NCI-H1105 treated with DMSO at 0.1 percent for 48 hours (cell line): ENCODE measurements at regions not wholly inside any gene's neighbourhood (a gene's known extent, or its start where the extent isn't known, plus 50 kb on each side); places are given as distances from the start of the nearest gene placed in this dataset.
"Not testable (repeated sequence)": the region's sequence is repeated elsewhere in the genome, so short reads cannot be mapped to it uniquely, and the experiment has no call there.

Experiments used
- DNase-seq: peaks from one replicate; lab custom pipeline; 2025; lab: John Stamatoyannopoulos, UW

DNA sequence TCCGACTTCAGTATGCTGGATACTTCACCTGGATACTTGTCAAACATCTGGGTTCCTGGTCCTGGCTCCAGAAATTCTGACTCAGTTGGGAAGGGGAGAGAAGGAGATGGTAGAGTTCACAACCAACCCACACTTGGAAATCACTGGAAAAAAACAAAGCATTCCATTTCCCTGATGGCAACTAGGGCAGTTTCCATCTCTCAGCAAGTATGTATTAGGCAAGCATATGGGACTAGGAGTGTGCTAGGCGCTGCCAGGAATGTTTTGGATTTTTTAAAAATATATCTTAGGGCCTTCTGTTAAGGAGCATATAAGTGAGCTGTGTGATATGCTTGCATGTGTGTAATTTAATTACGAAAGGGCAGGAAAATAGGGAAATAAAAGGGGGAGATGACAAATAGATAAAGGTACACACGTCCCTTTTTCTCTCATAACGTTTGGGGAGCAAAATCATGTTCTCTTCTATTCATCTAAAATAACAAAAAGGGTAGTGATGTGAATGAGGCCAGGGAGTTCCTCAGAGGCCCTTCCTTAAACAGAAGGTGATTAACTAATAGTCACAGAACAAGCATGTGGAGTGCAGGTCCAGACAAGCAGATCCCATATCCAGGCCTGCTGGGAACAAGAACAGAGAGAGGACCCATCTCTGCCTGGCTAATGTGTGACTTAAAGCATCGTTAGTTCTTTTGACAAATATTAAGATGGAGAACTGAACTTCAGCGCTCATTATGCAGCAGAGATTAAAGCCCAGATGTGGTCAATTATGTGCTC, 64.5 kb upstream of the NFE2L3 start:
- peak; percentile 41 for DNase-seq

DNA sequence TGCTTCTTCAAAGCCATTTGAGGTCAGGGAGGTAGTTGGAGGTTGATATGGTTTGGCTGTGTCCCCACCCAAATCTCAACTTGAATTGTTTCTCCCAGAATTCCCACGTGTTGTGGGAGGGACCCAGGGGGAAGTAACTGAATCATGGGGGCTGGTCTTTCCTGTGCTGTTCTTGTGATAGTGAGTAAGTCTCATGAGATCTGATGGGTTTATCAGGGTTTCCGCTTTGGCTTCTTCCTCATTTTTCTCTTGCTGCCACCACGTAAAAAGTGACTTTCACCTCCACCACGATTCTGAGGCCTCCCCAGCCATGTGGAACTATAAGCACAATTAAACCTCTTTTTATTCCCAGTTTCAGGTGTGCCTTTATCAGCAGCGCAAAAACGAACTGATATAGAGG, 62.5 kb upstream of the NFE2L3 start:
- DNase-seq, result not testable (repeated sequence)

DNA sequence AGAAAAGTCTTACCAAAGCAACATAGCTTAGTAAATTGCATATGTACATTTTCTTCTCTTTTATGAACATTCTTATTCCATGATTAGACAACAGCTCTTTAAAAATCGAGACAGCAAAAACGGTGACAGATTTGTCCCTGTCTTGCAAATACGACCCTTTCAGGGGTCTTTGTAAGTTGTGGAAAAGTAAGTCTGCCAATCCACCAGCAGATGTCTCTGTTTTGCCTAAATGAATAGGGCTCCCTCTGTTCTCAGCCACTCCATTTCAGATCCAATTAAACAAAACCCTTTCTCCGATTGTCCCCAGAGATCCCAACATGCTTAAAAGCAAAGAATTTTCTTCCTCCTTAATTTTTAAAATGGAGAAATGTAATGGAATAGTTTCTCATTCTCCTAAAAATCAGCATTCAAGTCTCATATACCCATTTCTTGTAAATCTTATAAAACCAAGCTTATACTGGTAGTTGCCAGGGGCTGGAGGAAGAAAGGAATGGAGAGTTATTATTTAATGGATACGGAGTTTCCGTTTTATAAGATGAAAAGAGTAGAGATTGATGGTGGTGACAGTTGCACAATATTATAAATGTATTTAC, 61.0 kb upstream of the NFE2L3 start:
- peak; percentile 91 for DNase-seq

DNA sequence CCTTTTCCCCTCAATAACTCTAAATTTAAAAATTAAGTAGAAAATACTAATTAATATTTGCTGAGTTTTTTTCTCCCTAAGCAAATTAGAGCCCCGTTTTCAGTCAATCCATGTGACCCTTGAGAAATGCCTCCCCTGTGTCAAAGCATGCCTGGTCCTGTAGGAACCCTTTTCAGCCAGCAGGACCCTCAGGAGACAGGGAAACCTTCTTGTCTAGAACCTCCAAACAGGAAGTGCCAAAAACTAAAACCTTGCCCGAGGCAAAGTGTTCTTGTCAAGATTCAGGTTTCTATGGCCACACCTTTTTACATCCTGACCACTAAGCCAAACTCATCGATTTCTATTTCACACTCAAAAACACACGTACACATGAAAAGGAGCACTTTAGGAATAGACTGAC, 60.1 kb upstream of the NFE2L3 start:
- no peak for DNase-seq

DNA sequence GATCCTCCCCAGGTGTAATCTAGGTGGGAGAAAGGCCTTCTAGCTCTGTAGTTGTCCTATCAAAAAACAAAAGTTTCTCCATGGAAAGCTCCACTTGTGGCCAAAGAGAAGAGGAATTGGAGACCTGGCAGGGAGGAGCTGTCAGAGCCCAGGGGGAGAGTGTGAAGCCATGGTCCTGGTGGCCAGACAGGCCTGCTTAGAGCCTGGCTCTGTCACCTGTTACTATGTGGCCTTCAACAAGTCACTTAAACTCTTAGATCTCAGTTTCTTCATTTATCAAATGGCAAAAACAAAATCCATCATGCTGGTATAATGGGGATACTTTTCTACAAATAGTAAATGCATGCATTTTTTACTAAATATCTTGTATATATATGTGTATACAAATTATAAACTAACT, 59.0 kb upstream of the NFE2L3 start:
- no peak for DNase-seq

DNA sequence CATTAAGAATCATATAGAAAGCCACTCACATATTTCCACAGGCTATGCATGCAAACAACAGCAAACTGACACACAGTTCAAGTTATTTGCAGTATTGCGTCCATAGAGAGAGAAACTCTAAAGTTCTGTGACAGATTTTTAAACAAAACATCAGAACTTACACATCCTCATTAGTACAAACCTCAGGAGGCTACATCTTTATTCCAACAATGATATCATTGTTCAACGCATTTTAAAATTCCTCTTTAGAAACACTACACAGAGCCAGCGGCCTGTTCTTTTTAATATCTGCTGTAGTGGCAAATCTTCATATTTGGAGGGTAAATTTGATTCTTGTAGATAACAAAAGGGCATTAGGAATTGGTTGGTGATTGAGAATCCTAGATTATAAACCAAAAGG, 55.9 kb upstream of the NFE2L3 start:
- DNase-seq, result no peak

DNA sequence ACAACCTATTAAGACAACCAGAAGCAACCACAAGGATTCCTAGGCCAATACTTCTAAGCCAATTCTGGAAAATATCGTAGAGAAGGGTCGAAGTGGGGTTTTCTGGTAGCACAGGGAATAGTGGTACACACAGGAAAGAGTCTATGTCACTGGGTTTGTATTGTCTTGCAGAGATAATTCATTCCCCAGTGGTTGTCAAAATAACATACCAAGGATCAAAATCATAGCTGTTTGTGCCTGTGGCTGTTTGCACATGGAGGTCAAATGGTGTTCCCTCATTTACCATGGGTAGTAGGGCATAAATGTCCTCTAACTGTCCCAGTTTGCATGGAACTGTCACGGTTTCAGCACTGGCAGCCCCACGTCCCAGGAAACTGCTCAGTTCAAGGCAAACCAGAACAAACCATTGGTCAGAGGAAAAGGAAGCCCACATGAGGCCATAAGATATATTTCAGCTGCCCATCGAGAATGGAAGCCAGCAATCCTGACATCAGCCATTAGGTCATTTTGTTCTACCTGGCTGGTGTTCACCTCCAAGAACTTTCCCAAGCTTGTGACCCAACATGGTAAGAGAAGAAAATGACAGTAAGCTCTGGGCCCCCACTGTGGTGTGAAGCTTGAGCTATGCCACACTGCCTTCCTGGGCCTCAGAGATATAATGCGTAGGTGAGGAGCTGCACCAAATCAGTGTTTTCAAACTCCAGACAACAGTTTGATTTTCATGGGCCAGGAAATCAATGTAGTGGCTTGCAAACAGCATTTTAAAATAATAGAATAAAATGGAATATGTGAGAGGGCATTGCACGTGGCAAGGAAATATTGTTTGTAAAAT, 53.9 kb upstream of the NFE2L3 start:
- no peak for DNase-seq

DNA sequence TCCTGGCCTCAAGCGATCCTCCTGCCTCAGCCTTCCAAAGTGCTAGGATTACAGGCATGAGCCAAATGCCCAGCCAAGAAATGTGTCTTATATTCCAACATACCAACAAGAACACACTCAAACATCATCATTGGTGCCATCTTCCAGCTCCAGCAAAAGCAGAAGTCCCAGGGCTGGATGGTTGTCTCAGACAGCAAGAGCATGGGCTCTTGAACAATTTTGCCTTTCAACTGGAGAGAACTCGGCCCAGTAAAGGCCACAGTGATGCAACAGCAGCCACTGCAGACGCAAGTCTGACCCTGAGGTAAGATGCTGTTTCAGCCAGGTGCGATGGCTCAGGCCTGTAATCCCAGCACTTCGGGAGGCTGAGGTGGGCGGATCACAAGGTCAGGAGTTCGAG, 52.8 kb upstream of the NFE2L3 start:
- DNase-seq, result no peak

DNA sequence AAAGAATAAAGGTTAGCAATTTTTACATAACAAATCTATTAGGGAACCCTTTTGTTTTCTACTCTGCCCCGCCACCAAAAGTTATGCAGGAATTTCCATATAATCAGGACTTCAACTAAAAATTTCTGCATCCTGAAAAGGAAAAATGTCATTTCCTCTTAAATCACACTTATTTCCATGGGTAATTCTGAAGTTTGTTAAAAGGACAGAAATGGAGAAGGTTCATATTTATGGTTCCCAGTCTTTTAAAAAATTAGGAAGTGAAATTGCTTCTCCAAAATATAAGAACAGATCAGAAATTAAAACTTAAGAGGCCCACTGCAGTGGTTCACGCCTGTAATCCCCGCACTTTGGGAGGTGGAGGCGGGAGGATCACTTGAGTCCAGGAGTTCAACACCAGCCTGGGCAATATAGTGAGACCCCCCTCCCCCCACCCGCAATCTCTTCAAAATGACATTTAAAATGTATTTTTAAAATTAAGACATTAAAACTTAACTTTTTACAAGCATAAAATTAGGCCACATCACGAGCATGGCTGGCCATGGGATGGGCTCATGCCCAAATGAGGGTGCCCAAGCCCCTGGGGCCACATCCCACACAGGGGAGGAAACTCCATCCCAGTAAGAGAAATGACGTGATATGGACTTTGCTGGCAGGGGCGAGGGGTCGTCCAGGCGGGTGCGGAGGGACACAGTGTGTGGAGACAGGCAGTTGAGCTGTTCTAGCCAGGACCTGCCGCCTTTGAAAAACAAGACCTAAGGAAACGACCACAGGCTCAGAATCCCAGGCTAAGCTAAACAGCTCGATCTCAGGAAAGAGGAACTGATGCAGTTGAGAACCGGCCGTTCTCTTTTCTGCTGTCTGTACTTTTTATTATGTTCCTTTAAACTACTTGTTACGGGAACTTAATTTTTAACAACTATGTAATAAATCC, 51.3 kb upstream of the NFE2L3 start:
- no peak for DNase-seq

DNA sequence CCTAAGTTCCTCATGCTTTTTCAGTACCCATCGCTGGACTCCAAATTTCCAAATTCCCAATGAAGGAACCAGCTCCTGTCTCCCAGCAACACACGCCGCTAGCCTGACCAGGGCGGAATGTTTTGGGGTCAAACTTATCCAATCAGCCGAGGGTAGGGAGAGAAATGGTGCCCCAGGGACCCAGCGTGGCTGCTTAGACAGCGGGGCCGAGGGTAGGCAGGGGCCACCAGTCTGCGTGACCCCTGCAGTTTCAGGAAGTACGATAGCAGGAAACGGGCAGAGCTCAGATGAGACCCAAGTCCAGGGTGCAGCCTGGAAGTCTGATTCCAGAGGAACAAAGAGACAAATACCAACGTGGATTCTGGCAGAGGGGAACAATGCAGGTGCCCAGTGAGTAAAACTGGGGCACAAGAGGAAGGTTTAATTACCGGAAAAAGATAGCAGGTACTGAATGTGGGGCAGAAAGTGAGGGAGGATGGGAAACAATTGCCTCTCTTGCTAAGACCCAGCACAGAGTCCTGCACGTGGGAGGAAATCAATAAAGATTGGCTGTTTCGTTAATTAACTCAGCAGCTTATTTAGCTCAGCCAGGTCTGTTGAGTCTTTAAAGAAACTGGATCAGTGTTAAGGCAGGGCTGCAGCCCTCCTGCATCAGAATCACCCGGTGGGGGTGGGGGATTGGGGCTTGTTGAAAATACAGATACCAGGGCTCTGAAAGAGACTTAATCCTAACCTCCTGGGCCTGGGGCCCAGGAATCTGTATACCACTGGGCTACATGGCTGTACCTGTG, 50.4 kb upstream of the NFE2L3 start:
- DNase-seq, result no peak

DNA sequence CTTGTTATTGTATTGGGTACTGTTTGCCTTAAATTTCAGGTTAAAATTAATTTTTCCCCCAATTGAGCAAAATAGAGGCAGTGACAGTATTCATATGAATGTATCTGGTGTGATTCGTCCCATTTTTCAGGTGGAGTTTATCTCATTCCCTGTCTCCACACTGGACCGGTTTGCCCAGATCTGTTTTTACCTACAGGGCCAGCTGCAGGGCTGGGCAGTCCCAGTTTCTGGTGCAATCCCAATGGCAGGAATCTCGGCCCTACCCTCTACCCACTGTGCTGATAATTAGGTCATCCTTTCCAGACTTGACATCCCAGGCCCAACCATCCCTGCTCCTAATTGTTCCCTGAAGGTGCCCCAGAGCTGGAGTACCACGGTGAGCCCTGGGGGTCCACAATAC, 49.8 kb upstream of the NFE2L3 start:
- DNase-seq, result no peak
